Astrocyte (in vitro differentiated cells and primary cell): ENCODE measurements at regions not wholly inside any gene's neighbourhood (a gene's known extent, or its start where the extent isn't known, plus 50 kb on each side); places are given as distances from the start of the nearest gene placed in this dataset.

ENCODE experiments used
- DNase-seq: peaks from one replicate; pipeline ENCODE4 v3.0.0-alpha.2; 2010; ENCODE audit warnings: low read depth
- FAIRE-seq: peaks from 2 replicates; lab custom pipeline; 2011; peaks lifted over from hg19 to GRCh38; lab: Jason Lieb, UNC
- H2AFZ ChIP-seq: 2 replicates; pipeline ENCODE4 v1.6.0; 2012; ENCODE audit warnings: low read depth, low read length, inconsistent platforms
- H3K27ac ChIP-seq: 2 replicates; pipeline ENCODE4 v1.5.1; 2011; ENCODE audit warnings: low read depth, low read length, inconsistent platforms
- H3K27me3 ChIP-seq: 2 replicates; pipeline ENCODE4 v1.6.0; 2011; ENCODE audit warnings: low read length, inconsistent platforms; ENCODE audit not compliant: insufficient read depth
- H3K36me3 ChIP-seq: 2 replicates; pipeline ENCODE4 v1.5.1; 2011; ENCODE audit warnings: low read length, inconsistent platforms; ENCODE audit not compliant: insufficient read depth
- H3K4me1 ChIP-seq: 2 replicates; pipeline ENCODE4 v1.5.1; 2011; ENCODE audit warnings: low read length, inconsistent platforms; ENCODE audit not compliant: insufficient read depth
- H3K4me2 ChIP-seq: 2 replicates; pipeline ENCODE4 v1.6.0; 2012; ENCODE audit warnings: low read length, inconsistent platforms
- H3K4me3 ChIP-seq: 2 replicates; pipeline ENCODE4 v1.5.1; 2011; ENCODE audit warnings: low read depth, mild to moderate bottlenecking, low read length, inconsistent platforms; ENCODE audit not compliant: insufficient read depth
- H3K79me2 ChIP-seq: 2 replicates; pipeline ENCODE4 v1.6.0; 2012; ENCODE audit warnings: mild to moderate bottlenecking, low read length, inconsistent platforms; ENCODE audit not compliant: insufficient read depth
- H3K9ac ChIP-seq: 2 replicates; pipeline ENCODE4 v1.6.0; 2012; ENCODE audit warnings: mild to moderate bottlenecking, low read length, inconsistent platforms
- H3K9me3 ChIP-seq: 2 replicates; pipeline ENCODE4 v1.5.1; 2012; ENCODE audit warnings: low read depth, mild to moderate bottlenecking, low read length, inconsistent platforms; ENCODE audit not compliant: insufficient read depth
- H4K20me1 ChIP-seq: 2 replicates; pipeline ENCODE4 v1.6.0; 2012; ENCODE audit warnings: low read length, inconsistent platforms; ENCODE audit not compliant: insufficient read depth
- H3K27ac Mint-ChIP-seq: one replicate; pipeline ENCODE4 v1.8.0; 2021; ENCODE audit warnings: mild to moderate bottlenecking, mixed read lengths; ENCODE audit not compliant: unreplicated experiment
- H3K27me3 Mint-ChIP-seq: one replicate; pipeline ENCODE4 v1.8.0; 2021; ENCODE audit warnings: low read depth, mixed read lengths; ENCODE audit not compliant: unreplicated experiment
- H3K36me3 Mint-ChIP-seq: one replicate; pipeline ENCODE4 v1.8.0; 2021; ENCODE audit warnings: low read depth, mixed read lengths; ENCODE audit not compliant: unreplicated experiment
- H3K4me1 Mint-ChIP-seq: one replicate; pipeline ENCODE4 v1.8.0; 2021; ENCODE audit warnings: low read depth, mixed read lengths; ENCODE audit not compliant: unreplicated experiment
- H3K4me3 Mint-ChIP-seq: one replicate; pipeline ENCODE4 v1.8.0; 2021; ENCODE audit warnings: mild to moderate bottlenecking, moderate library complexity, mixed read lengths; ENCODE audit not compliant: unreplicated experiment
- H3K9me3 Mint-ChIP-seq: one replicate; pipeline ENCODE4 v1.8.0; 2021; ENCODE audit warnings: mild to moderate bottlenecking, mixed read lengths; ENCODE audit not compliant: unreplicated experiment
- CTCF ChIP-seq: IDR thresholded peaks from 2 replicates; pipeline ENCODE4 v1.5.1; 2011; ENCODE audit warnings: low read depth, mild to moderate bottlenecking, inconsistent platforms, low read length, moderate library complexity; ENCODE audit not compliant: insufficient read depth
- EZH2 ChIP-seq: IDR thresholded peaks from 2 replicates; pipeline ENCODE4 v1.6.1; 2012; ENCODE audit warnings: mild to moderate bottlenecking, low read length, inconsistent platforms; ENCODE audit not compliant: insufficient read depth

- no peak overlapping the region for H3K4me3 Mint-ChIP-seq
- no peak for FAIRE-seq
- H3K27ac Mint-ChIP-seq: no peak overlapping the region
- H3K79me2 ChIP-seq: no peaks in the 10 kb centered on the region
- no peaks in the 10 kb centered on the region for H4K20me1 ChIP-seq
- H2AFZ ChIP-seq: no peak overlapping the region
- no peaks in the 10 kb centered on the region for H3K36me3 Mint-ChIP-seq
- no peak overlapping the region for H3K27ac ChIP-seq
- no peak overlapping the region for H3K4me3 ChIP-seq
- peaks cover 8% of the 10 kb centered on the region for H3K27me3 Mint-ChIP-seq
- no peaks in the 10 kb centered on the region for H3K9me3 ChIP-seq
- DNase-seq: no peak
- H3K9me3 Mint-ChIP-seq: peaks cover 7% of the 10 kb centered on the region
- no peaks in the 10 kb centered on the region for H3K4me1 ChIP-seq
- H3K9ac ChIP-seq: no peak overlapping the region
- no peaks in the 10 kb centered on the region for H3K27me3 ChIP-seq
- TF ChIP-seq CTCF (no peak), EZH2 (no peak)
- H3K4me2 ChIP-seq: no peak overlapping the region
- no peaks in the 10 kb centered on the region for H3K4me1 Mint-ChIP-seq
- H3K36me3 ChIP-seq: no peaks in the 10 kb centered on the region
These were observed 96.4 kb upstream of the SPIN1 start for GRCh38 chr9:88291856-88292255.

GRCh38 chr9:88291056-88291455 lies 97.2 kb upstream of the SPIN1 start:
- no peaks in the 10 kb centered on the region for H3K36me3 Mint-ChIP-seq
- Histone ChIP-seq H2AFZ (no peak overlapping the region), H3K9ac (no peak overlapping the region), H3K79me2 (no peaks in the 10 kb centered on the region), H3K4me3 (no peak overlapping the region), H3K4me2 (no peak overlapping the region), H4K20me1 (no peaks in the 10 kb centered on the region), H3K36me3 (no peaks in the 10 kb centered on the region), H3K27me3 (no peaks in the 10 kb centered on the region), H3K27ac (no peak overlapping the region), H3K4me1 (no peaks in the 10 kb centered on the region), H3K9me3 (no peaks in the 10 kb centered on the region)
- peaks cover 7% of the 10 kb centered on the region for H3K9me3 Mint-ChIP-seq
- peaks cover 8% of the 10 kb centered on the region for H3K27me3 Mint-ChIP-seq
- H3K27ac Mint-ChIP-seq: no peak overlapping the region
- H3K4me1 Mint-ChIP-seq: no peaks in the 10 kb centered on the region
- TF ChIP-seq CTCF (no peak), EZH2 (no peak)
- FAIRE-seq (no peak), DNase-seq (no peak)
- no peak overlapping the region for H3K4me3 Mint-ChIP-seq

- H3K27ac ChIP-seq: no peak overlapping the region
- H3K9ac ChIP-seq: no peak overlapping the region
- DNase-seq (no peak), FAIRE-seq (no peak)
- Mint-ChIP-seq H3K9me3 (peaks cover 9% of the 10 kb centered on the region), H3K27ac (no peak overlapping the region), H3K4me1 (no peaks in the 10 kb centered on the region), H3K4me3 (no peak overlapping the region), H3K36me3 (no peaks in the 10 kb centered on the region), H3K27me3 (peaks cover 5% of the 10 kb centered on the region)
- H3K4me2 ChIP-seq: no peak overlapping the region
- no peak for TF ChIP-seq EZH2
- no peak for TF ChIP-seq CTCF
- no peak overlapping the region for H2AFZ ChIP-seq
- no peaks in the 10 kb centered on the region for H3K27me3 ChIP-seq
- H3K4me1 ChIP-seq: no peaks in the 10 kb centered on the region
- no peaks in the 10 kb centered on the region for H3K79me2 ChIP-seq
- no peaks in the 10 kb centered on the region for H4K20me1 ChIP-seq
- H3K4me3 ChIP-seq: no peak overlapping the region
- no peaks in the 10 kb centered on the region for H3K36me3 ChIP-seq
- H3K9me3 ChIP-seq: no peaks in the 10 kb centered on the region
These were observed 98.7 kb upstream of the SPIN1 start for GRCh38 chr9:88289532-88289931.
